A673 (cell line): ENCODE measurements at regions not wholly inside any gene's neighbourhood (a gene's known extent, or its start where the extent isn't known, plus 50 kb on each side); places are given as distances from the start of the nearest gene placed in this dataset.

Source experiments
- EZH2 ChIP-seq: fragments of 200-600 bp; sonication (generic); IDR thresholded peaks from 2 replicates; pipeline ENCODE4 v1.6.1; 2017; ENCODE audit warnings: borderline replicate concordance, low read depth, mild to moderate bottlenecking, mixed read lengths, antibody characterized with exemption, low read length; ENCODE audit not compliant: poor library complexity, severe bottlenecking
- TF ChIP-seq, protein P1 (sequence below): fragments of 300-800, 200-600 bp; sonication (generic); conservative IDR thresholded peaks from 2 replicates; pipeline ENCODE4 v1.5.1; 2017; ENCODE audit warnings: low read depth, mild to moderate bottlenecking, antibody characterized with exemption, low read length, moderate library complexity, mixed read lengths

DNA sequence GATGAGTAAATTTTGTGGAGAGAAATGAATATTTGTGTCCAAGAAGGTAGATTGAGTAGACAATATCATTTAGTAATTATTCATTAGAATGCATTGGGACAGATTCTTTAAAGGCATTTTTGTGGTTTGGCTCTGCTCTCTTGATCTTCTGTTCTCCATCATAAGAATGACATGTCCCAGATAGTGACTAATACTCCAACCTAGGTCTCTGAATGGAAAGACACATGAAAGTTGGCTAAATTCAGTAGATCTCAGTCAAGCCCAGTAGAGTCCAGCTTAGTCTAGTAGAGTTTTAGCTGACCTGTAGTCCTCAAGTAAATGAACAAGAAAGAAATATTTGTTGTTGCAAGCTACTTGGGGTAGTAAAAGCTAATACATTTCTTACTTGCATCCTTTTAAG is 61.8 kb upstream of the DNAH14 start:
- TF ChIP-seq, protein P1, sequence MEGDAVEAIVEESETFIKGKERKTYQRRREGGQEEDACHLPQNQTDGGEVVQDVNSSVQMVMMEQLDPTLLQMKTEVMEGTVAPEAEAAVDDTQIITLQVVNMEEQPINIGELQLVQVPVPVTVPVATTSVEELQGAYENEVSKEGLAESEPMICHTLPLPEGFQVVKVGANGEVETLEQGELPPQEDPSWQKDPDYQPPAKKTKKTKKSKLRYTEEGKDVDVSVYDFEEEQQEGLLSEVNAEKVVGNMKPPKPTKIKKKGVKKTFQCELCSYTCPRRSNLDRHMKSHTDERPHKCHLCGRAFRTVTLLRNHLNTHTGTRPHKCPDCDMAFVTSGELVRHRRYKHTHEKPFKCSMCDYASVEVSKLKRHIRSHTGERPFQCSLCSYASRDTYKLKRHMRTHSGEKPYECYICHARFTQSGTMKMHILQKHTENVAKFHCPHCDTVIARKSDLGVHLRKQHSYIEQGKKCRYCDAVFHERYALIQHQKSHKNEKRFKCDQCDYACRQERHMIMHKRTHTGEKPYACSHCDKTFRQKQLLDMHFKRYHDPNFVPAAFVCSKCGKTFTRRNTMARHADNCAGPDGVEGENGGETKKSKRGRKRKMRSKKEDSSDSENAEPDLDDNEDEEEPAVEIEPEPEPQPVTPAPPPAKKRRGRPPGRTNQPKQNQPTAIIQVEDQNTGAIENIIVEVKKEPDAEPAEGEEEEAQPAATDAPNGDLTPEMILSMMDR, result no peak
- no peak for TF ChIP-seq EZH2
